VCaP (cell line): ENCODE measurements at regions not wholly inside any gene's neighbourhood (a gene's known extent, or its start where the extent isn't known, plus 50 kb on each side); places are given as distances from the start of the nearest gene placed in this dataset.
"Not testable (repeated sequence)": the region's sequence is repeated elsewhere in the genome, so short reads cannot be mapped to it uniquely, and the experiment has no call there.

ENCODE experiments used
- H3K27ac ChIP-seq: fragments of 450-650 bp; 2 replicates; pipeline ENCODE4 v1.5.1; 2017
- TF ChIP-seq, protein P1 (sequence below): fragments of 450-650 bp; conservative IDR thresholded peaks from 2 replicates; pipeline ENCODE4 v1.5.1; 2017; ENCODE audit warnings: mild to moderate bottlenecking, moderate library complexity

DNA sequence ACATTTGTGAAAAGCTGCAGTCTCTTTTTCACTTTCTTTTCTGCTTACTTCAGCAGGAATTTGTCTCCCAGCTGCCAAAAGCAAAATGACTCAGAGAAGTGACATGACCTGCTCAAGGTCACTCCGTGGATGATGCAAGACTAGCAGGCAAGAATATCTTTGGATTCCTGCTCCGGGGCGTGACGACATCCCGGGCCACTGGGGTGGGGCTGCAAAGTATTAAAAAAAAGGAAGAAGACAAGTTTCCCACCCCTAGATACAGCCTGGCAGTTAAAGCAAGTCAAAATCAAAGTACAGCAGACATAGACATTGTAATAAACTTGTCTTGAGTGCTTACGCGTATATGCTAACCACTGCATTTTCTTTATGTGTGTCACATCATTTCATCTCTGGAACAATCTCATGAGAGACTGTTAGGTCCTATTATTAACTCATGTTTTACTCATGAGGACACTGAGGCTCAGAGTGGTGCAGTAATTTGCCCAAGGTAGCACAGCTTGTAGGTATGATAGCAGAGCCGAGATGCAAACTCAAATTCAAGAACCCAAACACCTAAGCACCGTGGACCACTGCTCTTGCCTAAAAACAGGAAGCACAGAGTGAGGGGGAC is 485.2 kb upstream of the PROK2 start:
- TF ChIP-seq, protein P1, sequence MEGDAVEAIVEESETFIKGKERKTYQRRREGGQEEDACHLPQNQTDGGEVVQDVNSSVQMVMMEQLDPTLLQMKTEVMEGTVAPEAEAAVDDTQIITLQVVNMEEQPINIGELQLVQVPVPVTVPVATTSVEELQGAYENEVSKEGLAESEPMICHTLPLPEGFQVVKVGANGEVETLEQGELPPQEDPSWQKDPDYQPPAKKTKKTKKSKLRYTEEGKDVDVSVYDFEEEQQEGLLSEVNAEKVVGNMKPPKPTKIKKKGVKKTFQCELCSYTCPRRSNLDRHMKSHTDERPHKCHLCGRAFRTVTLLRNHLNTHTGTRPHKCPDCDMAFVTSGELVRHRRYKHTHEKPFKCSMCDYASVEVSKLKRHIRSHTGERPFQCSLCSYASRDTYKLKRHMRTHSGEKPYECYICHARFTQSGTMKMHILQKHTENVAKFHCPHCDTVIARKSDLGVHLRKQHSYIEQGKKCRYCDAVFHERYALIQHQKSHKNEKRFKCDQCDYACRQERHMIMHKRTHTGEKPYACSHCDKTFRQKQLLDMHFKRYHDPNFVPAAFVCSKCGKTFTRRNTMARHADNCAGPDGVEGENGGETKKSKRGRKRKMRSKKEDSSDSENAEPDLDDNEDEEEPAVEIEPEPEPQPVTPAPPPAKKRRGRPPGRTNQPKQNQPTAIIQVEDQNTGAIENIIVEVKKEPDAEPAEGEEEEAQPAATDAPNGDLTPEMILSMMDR: no peak
- H3K27ac ChIP-seq: no peak overlapping the region

DNA sequence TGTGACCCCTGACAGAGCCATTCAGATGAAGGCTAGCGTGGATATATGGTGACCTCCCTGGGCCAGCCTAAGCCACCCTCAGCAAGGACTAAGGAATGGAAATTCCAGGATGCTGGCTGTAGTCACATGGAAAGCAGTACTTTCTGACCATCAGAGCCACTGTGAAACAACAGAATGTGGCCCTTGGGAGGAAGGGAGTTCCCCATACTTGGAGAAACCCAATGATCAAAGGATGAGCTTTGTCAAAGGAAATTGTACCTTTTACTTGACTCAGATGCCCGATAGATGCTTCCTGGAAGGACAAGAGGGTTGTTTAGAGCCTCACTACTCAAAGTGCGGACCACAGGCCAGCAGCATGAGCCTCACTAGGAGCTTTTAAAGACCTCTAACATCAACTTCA is 484.5 kb upstream of the PROK2 start:
- TF ChIP-seq, protein P1: no peak
- H3K27ac ChIP-seq: no peak overlapping the region

- not testable (repeated sequence) for H3K27ac ChIP-seq
Observed at GRCh38 chr3:72266921-72267524, 482.1 kb upstream of the PROK2 start.

- H3K27ac ChIP-seq: no peak overlapping the region
- TF ChIP-seq, protein P1: no peak
Observed at GRCh38 chr3:72266016-72266370, 481.0 kb upstream of the PROK2 start.

- TF ChIP-seq, protein P1: no peak
- no peak overlapping the region for H3K27ac ChIP-seq
Observed at GRCh38 chr3:72265256-72266015, 480.5 kb upstream of the PROK2 start.

DNA sequence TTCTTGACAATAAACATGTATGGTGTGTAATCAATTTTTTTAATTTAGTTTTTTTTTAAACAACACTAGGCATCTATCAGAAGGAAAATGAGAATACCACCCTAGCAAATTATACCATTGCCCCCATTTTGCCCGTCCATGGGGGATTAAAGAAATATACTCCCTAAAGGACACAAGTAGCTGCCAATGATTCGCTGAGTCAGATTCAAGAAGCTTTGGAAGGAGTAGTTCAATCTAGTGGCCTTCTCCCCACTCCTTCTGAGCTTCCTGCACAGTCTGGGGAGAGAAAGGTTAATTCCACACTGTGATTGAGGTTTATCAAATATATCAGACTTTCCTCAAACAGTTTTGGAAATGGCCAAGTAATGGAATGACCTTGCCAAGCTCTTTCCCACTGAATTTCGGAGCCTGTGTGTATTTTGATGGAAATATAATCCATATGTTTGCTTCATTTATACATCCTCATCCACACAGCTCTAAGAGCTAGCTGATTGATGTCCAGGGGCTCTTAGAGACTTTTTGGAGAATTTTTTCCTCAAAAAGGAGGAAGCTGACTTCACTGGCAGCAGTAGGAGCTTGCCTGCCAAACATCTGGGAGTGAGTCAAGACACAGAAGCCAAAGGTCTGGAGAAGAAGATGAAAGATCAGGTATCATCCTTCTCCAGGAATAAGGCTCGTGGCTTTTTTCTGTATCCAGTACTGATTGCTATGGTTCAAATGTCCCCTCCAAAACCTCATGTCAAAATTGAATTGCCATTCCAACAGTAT is 478.5 kb upstream of the PROK2 start:
- TF ChIP-seq, protein P1: no peak
- H3K27ac ChIP-seq: no peak overlapping the region

GRCh38 chr3:72262736-72263135 is 477.8 kb upstream of the PROK2 start:
- TF ChIP-seq, protein P1: no peak
- no peak overlapping the region for H3K27ac ChIP-seq
